ENCODE measurements at regions not wholly inside any gene's neighbourhood (a gene's known extent, or its start where the extent isn't known, plus 50 kb on each side); places are given as distances from the start of the nearest gene placed in this dataset.

GRCh38 chr14:50015716-50016115 lies 100.7 kb downstream of the VCPKMT start:
- TF ChIP-seq ESRRG (CRISPR knock-in tag; IDR thresholded peaks at IDR 0.05) (no peak), ZFP3 (CRISPR knock-in tag; IDR thresholded peaks at IDR 0.05) (no peak), ZFP30 (CRISPR knock-in tag; IDR thresholded peaks at IDR 0.05) (no peak), PATZ1 (CRISPR knock-in tag; IDR thresholded peaks at IDR 0.05; ENCODE audit: borderline replicate concordance) (no peak), CSRNP3 (CRISPR knock-in tag; IDR thresholded peaks at IDR 0.05) (no peak), BACH2 (CRISPR knock-in tag; IDR thresholded peaks at IDR 0.05; ENCODE audit: borderline replicate concordance) (no peak), TSHZ2 (CRISPR knock-in tag; IDR thresholded peaks at IDR 0.05) (no peak), CREB5 (CRISPR knock-in tag; IDR thresholded peaks at IDR 0.05; ENCODE audit: low read depth) (no peak), ZNF565 (CRISPR knock-in tag; conservative IDR thresholded peaks at IDR 0.05; ENCODE audit: low read depth) (no peak)
